SK-N-SH (cell line): ENCODE measurements at regions not wholly inside any gene's neighbourhood (a gene's known extent, or its start where the extent isn't known, plus 50 kb on each side); places are given as distances from the start of the nearest gene placed in this dataset.

Experiments
- CTCF ChIP-seq: fragments of 200-600 bp; sonication (generic); IDR thresholded peaks from 2 replicates; pipeline ENCODE4 v1.6.1; 2017; ENCODE audit warnings: antibody characterized with exemption, mild to moderate bottlenecking, moderate library complexity
- FOXM1 ChIP-seq: IDR thresholded peaks from 2 replicates; pipeline ENCODE4 v1.4.0; 2012; ENCODE audit warnings: low read depth, mild to moderate bottlenecking
- JUND ChIP-seq: IDR thresholded peaks from 2 replicates; pipeline ENCODE4 v1.4.0; 2012
- POLR2AphosphoS5 ChIP-seq: IDR thresholded peaks from 2 replicates; pipeline ENCODE4 v1.6.1; 2012; ENCODE audit warnings: low read depth, low read length
- REST ChIP-seq: IDR thresholded peaks from 2 replicates; pipeline ENCODE4 v1.6.1; 2012; ENCODE audit warnings: mild to moderate bottlenecking, low read depth, low read length, moderate library complexity
- USF1 ChIP-seq: IDR thresholded peaks from 2 replicates; pipeline ENCODE4 v1.4.0; 2012; ENCODE audit warnings: low read depth, borderline replicate concordance

GRCh38 chr12:66901138-66901932 lies 222.5 kb upstream of the GRIP1 start:
- no peak for TF ChIP-seq FOXM1
- no peak for TF ChIP-seq CTCF
- TF ChIP-seq POLR2AphosphoS5, result no peak
- TF ChIP-seq REST, result no peak
- no peak for TF ChIP-seq USF1
- no peak for TF ChIP-seq JUND
